ENCODE measurements at regions not wholly inside any gene's neighbourhood (a gene's known extent, or its start where the extent isn't known, plus 50 kb on each side); places are given as distances from the start of the nearest gene placed in this dataset.

GRCh38 chr2:64214281-64215115 lies 70.3 kb upstream of the PELI1 start:
- Mint-ChIP-seq H3K4me3 (peak overlapping the region; percentile 62), H3K36me3 (peaks cover 2% of the 10 kb centered on the region), H3K9me3 (peaks cover 2% of the 10 kb centered on the region), H3K4me1 (peaks cover 49% of the 10 kb centered on the region), H3K27ac (peak overlapping the region; percentile 98), H3K27me3 (no peaks in the 10 kb centered on the region)
- no peak for DNase-seq

GRCh38 chr2:64217198-64217869 lies 73.1 kb upstream of the PELI1 start:
- no peak for DNase-seq
- Mint-ChIP-seq H3K9me3 (no peaks in the 10 kb centered on the region), H3K27ac (no peak overlapping the region), H3K4me3 (no peak overlapping the region), H3K27me3 (no peaks in the 10 kb centered on the region), H3K4me1 (peaks cover 40% of the 10 kb centered on the region), H3K36me3 (no peaks in the 10 kb centered on the region)

- H3K27me3 Mint-ChIP-seq, result no peaks in the 10 kb centered on the region
- no peaks in the 10 kb centered on the region for H3K9me3 Mint-ChIP-seq
- H3K4me3 Mint-ChIP-seq, result no peak overlapping the region
- H3K27ac Mint-ChIP-seq, result no peak overlapping the region
- H3K4me1 Mint-ChIP-seq, result peaks cover 40% of the 10 kb centered on the region
- H3K36me3 Mint-ChIP-seq, result no peaks in the 10 kb centered on the region
- DNase-seq, result no peak
Measured at GRCh38 chr2:64218137-64218802, 74.0 kb upstream of the PELI1 start.

GRCh38 chr2:64219149-64219548 lies 74.9 kb upstream of the PELI1 start:
- no peaks in the 10 kb centered on the region for H3K9me3 Mint-ChIP-seq
- H3K4me3 Mint-ChIP-seq, result no peak overlapping the region
- no peaks in the 10 kb centered on the region for H3K36me3 Mint-ChIP-seq
- peaks cover 35% of the 10 kb centered on the region for H3K4me1 Mint-ChIP-seq
- DNase-seq, result no peak
- no peaks in the 10 kb centered on the region for H3K27me3 Mint-ChIP-seq
- no peak overlapping the region for H3K27ac Mint-ChIP-seq

GRCh38 chr2:64220265-64220664 lies 76.0 kb upstream of the PELI1 start:
- no peak overlapping the region for H3K27ac Mint-ChIP-seq
- H3K4me3 Mint-ChIP-seq, result no peak overlapping the region
- H3K4me1 Mint-ChIP-seq, result peaks cover 27% of the 10 kb centered on the region
- no peak for DNase-seq
- H3K9me3 Mint-ChIP-seq, result no peaks in the 10 kb centered on the region
- H3K36me3 Mint-ChIP-seq, result peaks cover 2% of the 10 kb centered on the region
- H3K27me3 Mint-ChIP-seq, result no peaks in the 10 kb centered on the region

- H3K4me1 Mint-ChIP-seq, result peaks cover 31% of the 10 kb centered on the region
- H3K9me3 Mint-ChIP-seq, result no peaks in the 10 kb centered on the region
- no peak for DNase-seq
- no peaks in the 10 kb centered on the region for H3K27me3 Mint-ChIP-seq
- H3K4me3 Mint-ChIP-seq, result no peak overlapping the region
- no peak overlapping the region for H3K27ac Mint-ChIP-seq
- H3K36me3 Mint-ChIP-seq, result peaks cover 2% of the 10 kb centered on the region
Measured at GRCh38 chr2:64220894-64221617, 76.8 kb upstream of the PELI1 start.

DNA sequence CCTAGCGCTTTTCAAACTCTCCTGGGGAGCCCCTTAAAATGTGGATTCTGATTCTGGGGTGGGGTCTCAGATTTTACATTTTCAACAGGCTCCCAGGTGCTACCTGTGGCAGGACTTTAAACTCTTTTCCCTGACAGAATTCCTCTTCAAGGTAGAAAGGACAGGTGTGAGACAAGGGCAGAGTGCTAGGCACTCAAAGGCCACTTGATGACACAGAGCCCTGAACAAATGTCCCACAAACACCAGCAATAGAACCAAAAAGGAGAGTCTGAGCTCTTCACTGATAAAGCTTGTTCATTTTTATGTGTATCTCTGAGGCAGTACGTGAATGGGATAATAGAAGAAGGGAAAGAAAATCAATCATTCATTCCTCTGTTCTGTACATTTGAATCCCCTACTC lies 77.7 kb upstream of the PELI1 start:
- H3K9me3 Mint-ChIP-seq, result no peaks in the 10 kb centered on the region
- H3K4me1 Mint-ChIP-seq, result peaks cover 27% of the 10 kb centered on the region
- H3K27ac Mint-ChIP-seq, result peak overlapping the region; percentile 2
- DNase-seq, result no peak
- H3K27me3 Mint-ChIP-seq, result no peaks in the 10 kb centered on the region
- no peak overlapping the region for H3K4me3 Mint-ChIP-seq
- peaks cover 2% of the 10 kb centered on the region for H3K36me3 Mint-ChIP-seq

DNA sequence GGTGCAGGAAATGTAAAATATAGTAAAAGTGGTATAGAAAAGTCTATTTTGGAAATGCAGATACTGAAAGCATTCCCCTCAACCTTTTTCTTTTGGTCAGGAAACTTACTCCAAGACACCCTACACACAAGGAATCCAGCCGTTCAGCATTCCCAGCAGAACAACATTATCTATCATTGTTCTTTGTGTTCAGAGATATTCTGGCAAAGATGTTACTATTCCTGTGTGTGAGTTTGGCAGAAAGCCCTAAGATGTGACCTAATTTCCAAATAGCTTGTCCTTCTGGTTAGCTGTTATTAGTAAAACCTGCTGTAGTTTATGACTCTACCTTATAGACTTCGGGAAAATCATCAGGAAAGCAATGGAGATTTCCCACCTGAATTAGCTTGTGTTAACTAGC lies 78.1 kb upstream of the PELI1 start:
- H3K4me3 Mint-ChIP-seq, result no peak overlapping the region
- DNase-seq, result no peak
- peaks cover 27% of the 10 kb centered on the region for H3K4me1 Mint-ChIP-seq
- H3K36me3 Mint-ChIP-seq, result peaks cover 2% of the 10 kb centered on the region
- no peaks in the 10 kb centered on the region for H3K9me3 Mint-ChIP-seq
- peak overlapping the region; percentile 87 for H3K27ac Mint-ChIP-seq
- no peaks in the 10 kb centered on the region for H3K27me3 Mint-ChIP-seq

DNA sequence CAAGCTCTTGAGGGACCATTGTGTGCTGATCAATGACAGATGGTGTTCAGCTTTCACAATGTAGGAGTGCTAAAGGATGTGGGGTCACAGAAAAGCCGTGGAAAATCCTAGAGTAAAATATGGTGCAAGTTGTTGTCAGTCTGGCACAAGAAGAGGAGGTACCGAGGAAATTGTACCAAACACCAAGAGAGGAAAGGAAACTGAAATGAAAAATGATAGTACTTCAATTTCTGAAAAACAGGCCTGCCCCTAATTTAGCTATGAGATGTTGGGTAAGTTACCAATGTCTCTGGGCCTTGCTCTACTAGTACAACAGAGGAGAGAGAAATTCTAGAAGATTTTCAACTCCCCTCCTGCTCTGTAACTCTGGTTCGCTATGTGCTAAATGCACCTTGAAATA lies 78.8 kb upstream of the PELI1 start:
- peaks cover 2% of the 10 kb centered on the region for H3K36me3 Mint-ChIP-seq
- H3K4me1 Mint-ChIP-seq, result peaks cover 31% of the 10 kb centered on the region
- peak overlapping the region; percentile 87 for H3K27ac Mint-ChIP-seq
- H3K27me3 Mint-ChIP-seq, result no peaks in the 10 kb centered on the region
- no peak for DNase-seq
- H3K4me3 Mint-ChIP-seq, result no peak overlapping the region
- no peaks in the 10 kb centered on the region for H3K9me3 Mint-ChIP-seq

- peaks cover 9% of the 10 kb centered on the region for H3K27me3 Mint-ChIP-seq
- no peak for DNase-seq
- H3K9me3 Mint-ChIP-seq, result no peaks in the 10 kb centered on the region
- peaks cover 2% of the 10 kb centered on the region for H3K36me3 Mint-ChIP-seq
- H3K4me3 Mint-ChIP-seq, result no peak overlapping the region
- H3K4me1 Mint-ChIP-seq, result peaks cover 32% of the 10 kb centered on the region
- H3K27ac Mint-ChIP-seq, result no peak overlapping the region
Measured at GRCh38 chr2:64225491-64225890, 81.3 kb upstream of the PELI1 start.

DNA sequence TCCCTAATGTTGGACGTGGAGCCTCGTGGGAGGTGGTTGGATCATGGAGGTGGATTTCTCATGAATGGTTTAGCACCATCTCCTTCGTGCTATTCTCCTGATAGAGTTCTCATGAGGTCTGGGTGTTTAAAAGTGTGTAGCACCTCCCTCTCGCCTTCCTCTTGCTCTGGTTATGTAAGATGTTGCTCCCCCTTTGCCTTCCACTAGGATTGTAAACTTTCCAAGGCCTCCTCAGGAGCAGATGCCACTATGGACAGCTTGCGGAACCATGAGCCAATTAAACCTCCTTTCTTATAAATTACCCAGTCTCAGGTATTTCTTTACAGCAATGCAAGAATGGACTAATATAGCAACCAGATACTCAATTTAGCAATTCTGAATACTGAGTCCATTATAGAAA lies 82.4 kb upstream of the PELI1 start:
- DNase-seq, result no peak
- Mint-ChIP-seq H3K4me1 (peaks cover 29% of the 10 kb centered on the region), H3K27me3 (peaks cover 11% of the 10 kb centered on the region), H3K36me3 (peaks cover 2% of the 10 kb centered on the region), H3K4me3 (no peak overlapping the region), H3K27ac (no peak overlapping the region), H3K9me3 (no peaks in the 10 kb centered on the region)

DNA sequence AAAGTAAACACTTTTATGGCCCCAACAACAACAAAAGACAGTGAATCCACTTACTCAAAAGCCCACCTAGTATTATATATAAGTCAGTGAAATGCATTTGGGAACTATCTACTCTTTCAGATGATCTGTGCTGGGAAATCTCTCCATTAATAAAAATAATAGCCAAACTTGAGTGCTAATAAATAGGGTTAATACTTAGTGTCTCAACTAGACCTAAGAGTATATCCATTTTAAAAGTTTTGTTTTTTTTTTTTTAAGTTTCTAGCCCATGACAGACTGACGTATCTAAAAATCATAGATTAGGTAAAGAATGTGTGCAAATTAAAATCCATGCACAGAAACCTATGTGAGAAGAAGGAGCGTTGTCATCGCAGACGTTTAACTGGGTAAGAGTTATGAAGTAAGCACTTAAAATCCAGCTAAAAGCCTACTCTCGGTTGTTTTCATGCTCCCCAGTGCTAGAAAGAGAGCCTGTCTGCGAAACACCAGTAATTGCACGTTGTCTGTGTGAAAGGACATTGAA lies 83.4 kb upstream of the PELI1 start:
- Mint-ChIP-seq H3K36me3 (peaks cover 2% of the 10 kb centered on the region), H3K9me3 (no peaks in the 10 kb centered on the region), H3K27ac (no peak overlapping the region), H3K4me3 (peak overlapping the region; percentile 84), H3K4me1 (peaks cover 24% of the 10 kb centered on the region), H3K27me3 (peaks cover 12% of the 10 kb centered on the region)
- DNase-seq, result no peak

- Mint-ChIP-seq H3K4me1 (peaks cover 19% of the 10 kb centered on the region), H3K36me3 (peaks cover 2% of the 10 kb centered on the region), H3K27ac (peak overlapping the region; percentile 86), H3K27me3 (peaks cover 12% of the 10 kb centered on the region), H3K4me3 (peak overlapping the region; percentile 84), H3K9me3 (no peaks in the 10 kb centered on the region)
- DNase-seq, result peak; percentile 70
Measured at GRCh38 chr2:64228126-64228678, 84.0 kb upstream of the PELI1 start.

DNA sequence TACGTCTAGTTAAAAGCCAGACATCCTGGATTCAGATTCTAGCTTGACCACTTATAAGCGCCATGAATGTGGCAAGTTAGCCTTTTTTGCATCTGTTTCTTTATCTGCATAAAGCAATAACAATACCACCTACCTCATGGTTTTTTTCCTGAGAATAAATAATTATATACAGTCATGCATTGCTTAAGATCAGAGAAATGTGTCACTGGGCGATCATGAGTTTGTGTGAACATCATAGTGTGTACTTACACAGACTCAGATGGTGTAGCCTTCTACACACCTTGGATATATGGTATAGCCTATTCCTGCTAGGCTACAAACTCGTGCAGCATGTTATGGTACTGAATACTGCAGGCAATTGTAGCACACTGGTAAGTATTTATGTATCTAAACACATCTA lies 84.7 kb upstream of the PELI1 start:
- H3K4me1 Mint-ChIP-seq, result peaks cover 17% of the 10 kb centered on the region
- H3K4me3 Mint-ChIP-seq, result peak overlapping the region; percentile 84
- no peaks in the 10 kb centered on the region for H3K9me3 Mint-ChIP-seq
- peak overlapping the region; percentile 86 for H3K27ac Mint-ChIP-seq
- H3K36me3 Mint-ChIP-seq, result peaks cover 2% of the 10 kb centered on the region
- DNase-seq, result no peak
- H3K27me3 Mint-ChIP-seq, result peaks cover 12% of the 10 kb centered on the region

All from activated naive CD8-positive, alpha-beta T cell treated with anti-CD3 and anti-CD28 coated beads for 36 hours (primary cell).